Forelimb muscle (tissue), 1 donor: ENCODE measurements at regions not wholly inside any gene's neighbourhood (a gene's known extent, or its start where the extent isn't known, plus 50 kb on each side); places are given as distances from the start of the nearest gene placed in this dataset.

Experiments used
- DNase-seq: peaks from one replicate; pipeline ENCODE4 v3.0.0-alpha.2; 2013; ENCODE audit warnings: low read depth

- no peak for DNase-seq
Observed at GRCh38 chr3:87420171-87420570, 143.8 kb upstream of the POU1F1 start.

GRCh38 chr3:87414271-87414670, 137.9 kb upstream of the POU1F1 start:
- no peak for DNase-seq

DNA sequence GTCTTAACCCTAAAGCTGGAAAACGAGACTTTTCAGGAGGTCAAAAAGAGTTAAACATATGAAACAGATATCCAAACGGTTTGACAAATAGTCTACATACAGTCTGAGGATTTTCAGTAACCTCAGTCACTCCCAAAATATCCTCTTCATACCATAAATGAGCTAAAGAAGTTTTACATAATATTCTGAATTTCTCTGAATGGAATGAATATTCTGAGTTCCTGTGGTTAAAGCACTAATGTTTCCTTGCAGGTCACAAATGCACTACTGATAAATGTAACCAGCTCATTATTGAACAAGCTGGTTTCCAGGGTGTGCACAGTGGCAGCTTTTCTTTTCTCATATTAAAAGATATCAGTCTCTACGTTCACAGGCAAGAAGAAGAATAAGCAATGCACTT, 137.4 kb upstream of the POU1F1 start:
- DNase-seq: no peak

DNA sequence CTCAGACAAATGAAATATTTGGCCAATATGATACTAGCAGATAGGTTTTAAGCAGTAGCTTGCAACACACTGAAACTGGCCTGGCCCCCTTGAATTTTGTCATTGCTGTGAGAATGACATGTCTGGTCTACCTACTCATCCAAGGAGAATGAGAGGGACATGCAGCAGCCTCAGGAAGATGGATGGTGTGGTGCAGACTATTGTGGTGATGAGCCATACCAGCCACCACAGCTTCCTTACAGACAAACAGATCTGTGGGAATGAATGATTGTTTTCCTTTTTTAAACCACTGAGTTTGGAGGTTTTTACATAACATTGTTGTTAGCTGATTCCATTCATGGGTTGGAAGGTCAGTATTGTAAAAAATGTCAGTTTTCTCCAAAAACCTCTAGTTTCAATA, 133.7 kb upstream of the POU1F1 start:
- DNase-seq: no peak

DNA sequence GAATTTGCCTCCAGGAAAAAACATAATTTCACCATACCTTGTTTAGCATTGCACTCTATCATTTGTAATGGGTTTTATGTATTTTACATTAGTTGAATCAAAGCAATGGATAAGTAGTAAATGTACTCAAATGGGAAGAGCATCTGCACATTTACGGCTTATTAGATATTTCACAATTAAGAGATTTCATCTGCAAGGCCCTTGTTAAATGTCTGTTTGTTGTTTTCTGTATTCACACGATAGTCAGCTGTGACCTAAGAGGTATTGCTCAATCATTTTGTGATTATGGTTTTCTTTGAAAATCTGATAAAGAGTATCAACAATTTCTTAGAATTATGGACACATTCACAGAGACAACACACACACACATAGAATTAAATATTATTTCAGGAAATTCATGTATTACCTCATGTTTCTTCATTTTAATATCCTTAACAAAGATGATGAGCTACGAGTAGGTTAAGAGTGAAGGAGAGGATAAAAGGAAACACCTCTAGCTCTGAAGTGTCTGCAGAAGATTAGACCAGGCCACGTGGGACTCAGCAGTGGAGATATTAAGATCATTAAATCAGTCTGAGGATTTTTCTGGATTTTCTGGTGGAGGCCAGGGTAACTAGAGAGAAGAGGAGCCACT, 121.9 kb upstream of the POU1F1 start:
- DNase-seq: no peak

DNA sequence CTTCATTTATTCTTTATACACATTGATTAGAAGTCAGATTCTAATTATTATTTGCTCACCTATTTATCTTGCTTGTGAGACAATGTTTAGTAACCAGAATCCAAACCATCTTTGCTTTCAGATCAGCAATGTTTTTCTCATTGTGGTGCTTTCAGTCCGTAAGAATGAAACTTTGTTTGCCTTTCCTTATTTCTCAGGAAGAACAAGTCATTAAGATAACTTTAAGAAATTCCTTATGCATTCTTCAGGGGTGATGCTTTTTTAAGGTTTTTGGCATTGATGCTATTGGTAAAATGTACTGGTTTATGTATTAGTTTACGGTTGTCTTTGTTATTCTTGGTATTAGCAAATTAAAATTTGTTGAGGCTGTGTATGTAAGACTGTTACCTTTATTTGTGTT, 120.8 kb upstream of the POU1F1 start:
- no peak for DNase-seq

DNA sequence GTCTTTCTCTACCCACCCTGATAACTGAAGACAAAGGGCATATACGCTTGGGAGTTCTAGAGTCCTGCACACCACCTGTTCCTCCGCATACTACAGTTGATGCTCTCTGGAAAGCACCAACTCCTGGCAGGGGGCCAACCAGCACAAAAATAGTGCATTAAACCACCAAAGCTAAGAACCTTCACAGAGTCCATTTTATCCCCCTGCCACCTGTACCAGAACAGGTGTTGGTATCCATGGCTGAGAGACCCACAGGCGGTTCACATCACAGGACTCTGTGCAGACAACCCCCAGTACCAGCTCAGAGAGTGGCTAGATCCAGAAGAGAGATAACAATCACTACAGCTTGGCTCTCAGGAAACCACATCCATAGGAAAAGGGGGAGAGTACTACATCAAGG, 114.4 kb upstream of the POU1F1 start:
- DNase-seq: no peak

- DNase-seq: no peak
Observed at GRCh38 chr3:87390353-87390752, 114.0 kb upstream of the POU1F1 start.

- no peak for DNase-seq
Observed at GRCh38 chr3:87375231-87375682, 98.9 kb upstream of the POU1F1 start.

DNA sequence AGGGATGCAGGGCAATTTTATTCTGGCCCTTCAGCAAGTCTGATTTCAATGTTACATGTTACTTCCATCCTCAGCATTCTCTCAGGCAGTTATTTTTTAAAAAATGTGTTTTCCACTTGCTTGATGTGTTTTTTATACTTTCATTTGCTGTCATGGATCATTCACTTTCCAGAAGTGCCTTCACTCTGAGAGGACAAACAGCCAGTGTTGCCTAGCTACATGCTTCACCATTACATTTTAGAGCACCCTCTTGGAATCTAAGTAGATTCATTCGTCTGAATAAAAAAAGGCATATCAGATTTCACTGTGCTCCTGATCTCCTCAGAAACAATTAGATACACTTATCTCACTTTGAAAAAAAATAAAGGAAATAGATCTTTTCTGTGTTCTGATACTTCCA, 93.6 kb upstream of the POU1F1 start:
- no peak for DNase-seq

DNA sequence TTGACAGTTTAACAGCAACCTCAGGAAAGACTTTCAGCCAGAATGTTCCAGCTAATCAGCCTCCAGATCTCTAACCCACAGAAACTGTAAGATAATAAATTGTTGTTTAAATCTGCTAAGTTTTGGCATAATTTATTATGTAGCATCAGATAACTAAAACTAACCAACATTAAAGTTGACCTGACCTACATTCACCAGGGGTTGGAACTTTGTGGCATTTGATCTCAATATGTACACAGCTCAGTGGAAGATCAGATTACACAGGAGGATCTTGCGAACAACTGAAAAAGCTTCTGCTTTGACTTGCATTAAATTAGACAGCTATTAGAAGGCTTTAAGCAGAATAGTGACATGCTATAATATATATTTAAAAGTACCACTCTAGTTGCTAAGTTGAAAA, 91.4 kb upstream of the POU1F1 start:
- no peak for DNase-seq

- DNase-seq: no peak
Observed at GRCh38 chr3:87363721-87364120, 87.3 kb upstream of the POU1F1 start.

- DNase-seq: no peak
Observed at GRCh38 chr3:87361956-87362355, 85.6 kb upstream of the POU1F1 start.

- DNase-seq: no peak
Observed at GRCh38 chr3:87361271-87361670, 84.9 kb upstream of the POU1F1 start.

- DNase-seq: no peak
Observed at GRCh38 chr3:87359826-87360225, 83.4 kb upstream of the POU1F1 start.

- no peak for DNase-seq
Observed at GRCh38 chr3:87359025-87359424, 82.6 kb upstream of the POU1F1 start.

- no peak for DNase-seq
Observed at GRCh38 chr3:87358066-87358465, 81.7 kb upstream of the POU1F1 start.

DNA sequence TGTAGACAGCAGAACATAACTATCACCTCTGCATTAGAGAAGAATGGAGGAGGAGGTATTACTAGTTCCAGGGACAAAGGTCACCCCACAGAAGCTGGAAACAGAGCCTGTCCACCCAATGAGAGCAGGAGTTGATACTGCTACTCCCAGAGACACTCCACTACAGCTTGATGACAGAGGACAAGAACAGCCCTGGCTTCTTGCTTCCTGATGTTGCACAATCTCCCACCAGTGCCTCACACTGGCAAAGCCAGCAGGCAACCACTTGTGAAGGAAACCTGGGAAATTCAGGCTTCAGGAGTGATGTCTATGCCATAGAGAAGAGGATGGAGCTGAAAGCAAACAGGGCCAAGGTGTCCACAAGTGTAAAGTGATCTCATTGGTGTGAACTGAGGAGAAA, 78.0 kb upstream of the POU1F1 start:
- no peak for DNase-seq

DNA sequence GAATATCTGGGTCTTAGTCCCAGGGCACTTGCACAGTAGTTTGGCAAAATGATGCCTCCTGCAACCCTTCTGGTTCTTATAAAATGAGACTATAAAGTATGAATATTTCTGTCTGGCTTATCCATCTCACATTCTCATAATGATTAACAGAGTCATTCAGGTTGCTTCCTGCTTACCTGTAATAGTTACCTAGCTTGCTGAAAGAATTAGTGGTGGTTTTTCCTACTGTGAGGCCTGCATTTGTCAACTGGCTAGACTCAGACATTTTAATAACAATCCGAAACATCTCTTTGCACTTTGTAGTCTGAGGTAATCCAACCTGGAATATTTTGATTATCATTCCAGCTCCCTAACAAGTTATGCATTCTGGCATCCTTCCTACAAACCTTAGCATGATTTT, 75.6 kb upstream of the POU1F1 start:
- no peak for DNase-seq

GRCh38 chr3:87350367-87351199, 74.2 kb upstream of the POU1F1 start:
- DNase-seq: peak; percentile 17

DNA sequence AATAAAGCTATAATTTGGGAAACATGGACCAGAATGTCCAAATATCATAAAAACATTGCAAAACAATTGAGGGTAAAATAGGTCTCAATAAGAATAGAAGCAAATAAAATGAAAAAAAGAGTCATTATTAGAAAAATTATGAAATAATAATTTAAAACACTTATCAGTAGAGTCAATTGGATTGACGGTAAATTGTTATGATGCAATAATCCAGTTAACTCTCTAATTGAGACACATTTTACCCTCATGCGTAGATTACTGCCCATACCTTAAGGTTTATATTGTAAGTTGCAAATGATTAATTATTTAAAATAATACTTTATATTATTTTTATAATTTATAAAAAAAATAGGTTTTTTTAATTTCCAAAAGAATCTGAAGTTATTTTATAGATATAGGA, 73.4 kb upstream of the POU1F1 start:
- DNase-seq: no peak

- no peak for DNase-seq
Observed at GRCh38 chr3:87336761-87337160, 60.4 kb upstream of the POU1F1 start.

- DNase-seq: no peak
Observed at GRCh38 chr3:87335931-87336330, 59.5 kb upstream of the POU1F1 start.
